Gastroesophageal sphincter (tissue), 4 donors: ENCODE measurements at regions not wholly inside any gene's neighbourhood (a gene's known extent, or its start where the extent isn't known, plus 50 kb on each side); places are given as distances from the start of the nearest gene placed in this dataset.

Experiments used
- ATAC-seq: fragments of 150-250 bp; one replicate; pipeline ENCODE4 v1.9.1; 2016; ENCODE audit warnings: mild to moderate bottlenecking, moderate library complexity
- H3K27ac ChIP-seq, 4 donors: fragments of 200-600 bp; sonication (generic) in 3 of 4; 1 replicate in 3 of 4; 2 replicates in 1 of 4; pipeline ENCODE4 v1.5.1; 2016 to 2019
- H3K27me3 ChIP-seq: fragments of 200-600 bp; sonication (generic); one replicate; pipeline ENCODE4 v1.5.1; 2019
- H3K36me3 ChIP-seq, 2 donors: fragments of 200-600 bp; sonication (generic); one replicate each; pipeline ENCODE4 v1.5.1; 2019; ENCODE audit warnings: control low read depth in 1 of 2
- H3K4me1 ChIP-seq, 3 donors: fragments of 200-600 bp; sonication (generic); 1 replicate in 2 of 3; 2 replicates in 1 of 3; pipeline ENCODE4 v1.5.1; 2016 to 2019; ENCODE audit warnings: control low read depth in 2 of 3
- H3K4me3 ChIP-seq, 2 donors: fragments of 200-600 bp; sonication (generic); one replicate each; pipeline ENCODE4 v1.5.1; 2019; ENCODE audit warnings: mild to moderate bottlenecking in 1 of 2, moderate library complexity in 1 of 2
- H3K9me3 ChIP-seq, 3 donors: fragments of 200-600 bp; sonication (generic); one replicate each; pipeline ENCODE4 v1.5.1; 2017 to 2019; ENCODE audit warnings: control low read depth in 2 of 3
- EP300 ChIP-seq: sonication (generic); formaldehyde crosslinking; IDR thresholded peaks from one replicate; pipeline ENCODE4 v1.6.1; 2017; ENCODE audit warnings: antibody characterized with exemption, mild to moderate bottlenecking
- POLR2A ChIP-seq, 2 donors: fragments of 450-650 bp; IDR thresholded peaks; one replicate each; pipeline ENCODE4 v1.6.1; 2017; ENCODE audit warnings: antibody characterized with exemption in 2 of 2, mild to moderate bottlenecking in 2 of 2, moderate library complexity in 1 of 2
- POLR2AphosphoS5 ChIP-seq: sonication (generic); formaldehyde crosslinking; IDR thresholded peaks from one replicate; pipeline ENCODE4 v1.6.1; 2017; ENCODE audit warnings: antibody characterized with exemption
- WGBS, 2 donors: methylation state at CpG; one replicate each; pipeline ENCODE4 v1.1.5; 2018; ENCODE audit warnings: low coverage in 1 of 2; 5-methylcytosine and 5-hydroxymethylcytosine counted together
- TF ChIP-seq, protein P1 (sequence below), 4 experiments: fragments of 200-600 bp in 2 of 4; fragments of 450-650 bp in 2 of 4; sonication (generic) in 1 of 4; IDR thresholded peaks; one replicate each; pipeline ENCODE4 v1.5.1; 2017 to 2019; ENCODE audit warnings: antibody characterized with exemption in 4 of 4, mild to moderate bottlenecking in 2 of 4, moderate library complexity in 2 of 4

DNA sequence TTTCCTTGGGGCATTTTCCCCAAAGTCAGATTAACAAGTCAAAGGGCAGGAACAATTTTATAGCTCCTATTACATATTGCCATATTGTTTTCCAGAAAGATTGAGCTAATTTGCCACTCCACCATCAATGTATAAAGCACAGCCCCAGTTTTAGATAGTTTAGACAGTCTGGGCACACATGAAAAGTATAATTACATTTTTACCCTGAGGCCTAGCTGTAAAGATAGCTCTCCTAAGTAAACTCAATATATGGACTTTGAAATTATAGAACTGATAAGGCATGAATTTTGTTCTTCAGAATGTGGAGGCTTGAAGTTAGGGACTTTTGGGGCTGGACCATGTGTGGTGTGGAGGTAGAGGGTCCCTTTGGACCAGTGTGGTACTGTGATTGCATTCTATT lies 166.0 kb downstream of the FHIP1A start:
- H3K27me3 ChIP-seq = no peaks in the 10 kb centered on the region
- no peak for TF ChIP-seq POLR2A (IDR thresholded peaks at IDR 0.05)
- no peak for TF ChIP-seq EP300
- TF ChIP-seq, protein P1, sequence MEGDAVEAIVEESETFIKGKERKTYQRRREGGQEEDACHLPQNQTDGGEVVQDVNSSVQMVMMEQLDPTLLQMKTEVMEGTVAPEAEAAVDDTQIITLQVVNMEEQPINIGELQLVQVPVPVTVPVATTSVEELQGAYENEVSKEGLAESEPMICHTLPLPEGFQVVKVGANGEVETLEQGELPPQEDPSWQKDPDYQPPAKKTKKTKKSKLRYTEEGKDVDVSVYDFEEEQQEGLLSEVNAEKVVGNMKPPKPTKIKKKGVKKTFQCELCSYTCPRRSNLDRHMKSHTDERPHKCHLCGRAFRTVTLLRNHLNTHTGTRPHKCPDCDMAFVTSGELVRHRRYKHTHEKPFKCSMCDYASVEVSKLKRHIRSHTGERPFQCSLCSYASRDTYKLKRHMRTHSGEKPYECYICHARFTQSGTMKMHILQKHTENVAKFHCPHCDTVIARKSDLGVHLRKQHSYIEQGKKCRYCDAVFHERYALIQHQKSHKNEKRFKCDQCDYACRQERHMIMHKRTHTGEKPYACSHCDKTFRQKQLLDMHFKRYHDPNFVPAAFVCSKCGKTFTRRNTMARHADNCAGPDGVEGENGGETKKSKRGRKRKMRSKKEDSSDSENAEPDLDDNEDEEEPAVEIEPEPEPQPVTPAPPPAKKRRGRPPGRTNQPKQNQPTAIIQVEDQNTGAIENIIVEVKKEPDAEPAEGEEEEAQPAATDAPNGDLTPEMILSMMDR (IDR thresholded peaks at IDR 0.05) = no peak
- H3K4me1 ChIP-seq = no peaks in the 10 kb centered on the region
- H3K4me3 ChIP-seq = no peak overlapping the region
- no peaks in the 10 kb centered on the region for H3K9me3 ChIP-seq
- no peaks in the 10 kb centered on the region for H3K36me3 ChIP-seq
- no peak overlapping the region for H3K27ac ChIP-seq
- ATAC-seq = no peak

DNA sequence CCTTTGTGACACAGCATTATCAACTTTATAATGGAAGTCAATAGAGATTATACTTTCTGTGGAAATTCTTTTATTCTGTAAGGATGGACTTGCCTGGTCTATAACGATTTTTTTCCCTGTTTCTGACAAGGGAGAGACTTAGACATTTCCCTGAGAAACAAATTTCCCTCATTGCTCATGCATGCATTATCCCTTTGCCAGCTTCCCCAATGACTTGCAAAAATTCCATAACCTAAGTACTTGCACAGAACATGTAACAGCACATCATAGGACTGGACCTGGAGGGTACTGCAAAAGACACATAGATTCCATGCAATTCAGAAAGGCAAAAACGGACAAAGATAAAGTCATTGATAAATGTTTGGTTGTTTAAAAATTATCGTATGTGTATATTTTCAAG lies 166.7 kb downstream of the FHIP1A start:
- Histone ChIP-seq H3K27me3 (no peaks in the 10 kb centered on the region), H3K27ac (no peak overlapping the region), H3K9me3 (no peaks in the 10 kb centered on the region), H3K4me3 (no peak overlapping the region), H3K4me1 (no peaks in the 10 kb centered on the region), H3K36me3 (no peaks in the 10 kb centered on the region)
- TF ChIP-seq, protein P1 (IDR thresholded peaks at IDR 0.05) = no peak
- no peak for TF ChIP-seq POLR2A (IDR thresholded peaks at IDR 0.05)
- no peak for TF ChIP-seq POLR2AphosphoS5
- no peak for TF ChIP-seq EP300
- ATAC-seq = no peak
- WGBS, 2 donors = 73 to 74% methylated on average over 3 of the region's 3 CpGs

DNA sequence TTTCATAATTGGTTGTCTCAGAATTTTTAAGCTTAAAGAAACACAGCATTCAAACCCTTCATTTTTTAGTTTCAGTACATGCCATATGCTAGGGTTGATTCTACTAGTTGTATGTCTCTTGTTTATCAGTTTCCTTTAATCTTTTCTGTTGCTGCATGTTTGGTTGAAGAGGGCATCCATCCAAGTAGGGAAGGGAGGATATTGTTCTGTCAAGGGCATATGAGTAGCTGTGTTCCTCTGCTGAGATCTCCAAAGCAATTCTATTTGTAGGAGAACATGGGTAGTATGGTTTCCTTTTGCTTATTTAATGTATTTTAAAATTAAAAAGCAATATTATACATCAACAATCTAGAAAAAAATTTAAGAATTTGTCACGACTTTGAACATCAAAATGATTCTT lies 167.7 kb downstream of the FHIP1A start:
- Histone ChIP-seq H3K27me3 (no peaks in the 10 kb centered on the region), H3K27ac (no peak overlapping the region), H3K36me3 (no peaks in the 10 kb centered on the region), H3K4me3 (no peak overlapping the region), H3K9me3 (no peaks in the 10 kb centered on the region), H3K4me1 (no peaks in the 10 kb centered on the region)
- 55 to 90% methylated on average over 1 of the region's 1 CpG for WGBS, 2 donors
- no peak for ATAC-seq
- TF ChIP-seq EP300 = no peak
- TF ChIP-seq POLR2AphosphoS5 = no peak
- no peak for TF ChIP-seq POLR2A (IDR thresholded peaks at IDR 0.05)
- TF ChIP-seq, protein P1 (IDR thresholded peaks at IDR 0.05) = no peak

GRCh38 chr4:151581570-151581969 lies 172.6 kb downstream of the FHIP1A start:
- no peak overlapping the region for H3K27ac ChIP-seq
- no peaks in the 10 kb centered on the region for H3K36me3 ChIP-seq
- no peaks in the 10 kb centered on the region for H3K4me1 ChIP-seq
- ATAC-seq = no peak
- WGBS, 2 donors = 31 to 52% methylated on average over 2 of the region's 2 CpGs
- H3K4me3 ChIP-seq = no peak overlapping the region
- H3K9me3 ChIP-seq = no peaks in the 10 kb centered on the region
- TF ChIP-seq EP300 = no peak
- no peak for TF ChIP-seq POLR2A (IDR thresholded peaks at IDR 0.05)
- TF ChIP-seq POLR2AphosphoS5 = no peak
- TF ChIP-seq, protein P1 (IDR thresholded peaks at IDR 0.05) = no peak
- H3K27me3 ChIP-seq = no peaks in the 10 kb centered on the region

- TF ChIP-seq, protein P1 (IDR thresholded peaks at IDR 0.05) = no peak
- TF ChIP-seq POLR2AphosphoS5 = no peak
- TF ChIP-seq POLR2A (IDR thresholded peaks at IDR 0.05) = no peak
- WGBS, 2 donors = 45 to 51% methylated on average over 4 of the region's 4 CpGs
Measured at GRCh38 chr4:151582098-151582497, 173.1 kb downstream of the FHIP1A start.

More at GRCh38 chr4:151582098-151582497, 173.1 kb downstream of the FHIP1A start:
- Histone ChIP-seq H3K27ac (no peak overlapping the region), H3K36me3 (no peaks in the 10 kb centered on the region), H3K9me3 (no peaks in the 10 kb centered on the region), H3K27me3 (no peaks in the 10 kb centered on the region), H3K4me1 (no peaks in the 10 kb centered on the region), H3K4me3 (no peak overlapping the region)
- ATAC-seq = no peak
